T-helper 2 cell treated with Interferon-gamma antibody and Interleukin-4, amounts not matched to agents 5 μg/mL and 100 μg/mL, for 36 hours (primary cell): ENCODE measurements at regions not wholly inside any gene's neighbourhood (a gene's known extent, or its start where the extent isn't known, plus 50 kb on each side); places are given as distances from the start of the nearest gene placed in this dataset.
"Not testable (repeated sequence)": the region's sequence is repeated elsewhere in the genome, so short reads cannot be mapped to it uniquely, and the experiment has no call there.

ENCODE experiments used
- DNase-seq: peaks from one replicate; pipeline ENCODE4 v3.0.0; 2021; ENCODE audit warnings: low spot score
- H3K27ac Mint-ChIP-seq: one replicate; pipeline ENCODE4 v1.8.0; 2021; ENCODE audit warnings: mild to moderate bottlenecking, mixed read lengths
- H3K27me3 Mint-ChIP-seq: one replicate; pipeline ENCODE4 v1.8.0; 2021; ENCODE audit warnings: low read depth, mixed read lengths
- H3K36me3 Mint-ChIP-seq: one replicate; pipeline ENCODE4 v1.8.0; 2021; ENCODE audit warnings: low read depth, mixed read lengths
- H3K4me1 Mint-ChIP-seq: one replicate; pipeline ENCODE4 v1.8.0; 2021; ENCODE audit warnings: low read depth, mixed read lengths
- H3K4me3 Mint-ChIP-seq: one replicate; pipeline ENCODE4 v1.8.0; 2022; ENCODE audit warnings: mild to moderate bottlenecking, moderate library complexity, mixed read lengths
- H3K9me3 Mint-ChIP-seq: one replicate; pipeline ENCODE4 v1.8.0; 2021; ENCODE audit warnings: mixed read lengths

GRCh38 chr7:106713452-106713851, 52.5 kb upstream of the CCDC71L start:
- H3K27me3 Mint-ChIP-seq, H3K36me3 Mint-ChIP-seq, H3K4me1 Mint-ChIP-seq, DNase-seq, H3K4me3 Mint-ChIP-seq, H3K27ac Mint-ChIP-seq: not testable (repeated sequence)
- H3K9me3 Mint-ChIP-seq = peaks cover 32% of the 10 kb centered on the region

- DNase-seq, H3K36me3 Mint-ChIP-seq, H3K27me3 Mint-ChIP-seq: not testable (repeated sequence)
- Mint-ChIP-seq H3K4me3 (peak overlapping the region; percentile 22), H3K9me3 (peaks cover 28% of the 10 kb centered on the region), H3K27ac (peak overlapping the region; percentile 42), H3K4me1 (peaks cover 13% of the 10 kb centered on the region)
Observed at GRCh38 chr7:106714590-106715442, 53.9 kb upstream of the CCDC71L start.

GRCh38 chr7:106715730-106716129, 54.8 kb upstream of the CCDC71L start:
- no peak for DNase-seq
- Mint-ChIP-seq H3K4me3 (no peak overlapping the region), H3K27ac (no peak overlapping the region), H3K36me3 (peaks cover 7% of the 10 kb centered on the region), H3K4me1 (peaks cover 17% of the 10 kb centered on the region), H3K9me3 (peaks cover 24% of the 10 kb centered on the region), H3K27me3 (no peaks in the 10 kb centered on the region)

- peaks cover 7% of the 10 kb centered on the region for H3K36me3 Mint-ChIP-seq
- H3K27ac Mint-ChIP-seq = no peak overlapping the region
- no peaks in the 10 kb centered on the region for H3K27me3 Mint-ChIP-seq
- peaks cover 11% of the 10 kb centered on the region for H3K9me3 Mint-ChIP-seq
- H3K4me3 Mint-ChIP-seq = no peak overlapping the region
- peaks cover 17% of the 10 kb centered on the region for H3K4me1 Mint-ChIP-seq
- no peak for DNase-seq
Observed at GRCh38 chr7:106717254-106717954, 56.4 kb upstream of the CCDC71L start.

GRCh38 chr7:106717955-106718871, 57.3 kb upstream of the CCDC71L start:
- H3K27me3 Mint-ChIP-seq = no peaks in the 10 kb centered on the region
- peaks cover 8% of the 10 kb centered on the region for H3K36me3 Mint-ChIP-seq
- H3K4me3 Mint-ChIP-seq = no peak overlapping the region

GRCh38 chr7:106720641-106721040, 59.7 kb upstream of the CCDC71L start:
- Mint-ChIP-seq H3K9me3 (peaks cover 5% of the 10 kb centered on the region), H3K4me3 (no peak overlapping the region)

More at GRCh38 chr7:106717955-106718871, 57.3 kb upstream of the CCDC71L start:
- H3K27ac Mint-ChIP-seq = no peak overlapping the region
- DNase-seq = peak; percentile 86
- peaks cover 17% of the 10 kb centered on the region for H3K4me1 Mint-ChIP-seq
- peaks cover 7% of the 10 kb centered on the region for H3K9me3 Mint-ChIP-seq

GRCh38 chr7:106721816-106722785, 61.1 kb upstream of the CCDC71L start:
- Mint-ChIP-seq H3K4me1 (peaks cover 15% of the 10 kb centered on the region), H3K27ac (no peak overlapping the region), H3K4me3 (no peak overlapping the region), H3K36me3 (peaks cover 5% of the 10 kb centered on the region), H3K27me3 (no peaks in the 10 kb centered on the region), H3K9me3 (peaks cover 5% of the 10 kb centered on the region)
- DNase-seq = no peak

More at GRCh38 chr7:106720641-106721040, 59.7 kb upstream of the CCDC71L start:
- Mint-ChIP-seq H3K36me3 (peaks cover 5% of the 10 kb centered on the region), H3K27ac (no peak overlapping the region), H3K27me3 (no peaks in the 10 kb centered on the region), H3K4me1 (peaks cover 15% of the 10 kb centered on the region)
- DNase-seq = no peak

GRCh38 chr7:106723398-106723797, 62.4 kb upstream of the CCDC71L start:
- no peak overlapping the region for H3K27ac Mint-ChIP-seq
- H3K4me3 Mint-ChIP-seq = no peak overlapping the region
- H3K27me3 Mint-ChIP-seq = no peaks in the 10 kb centered on the region
- no peak for DNase-seq
- peaks cover 5% of the 10 kb centered on the region for H3K9me3 Mint-ChIP-seq
- peaks cover 16% of the 10 kb centered on the region for H3K4me1 Mint-ChIP-seq
- H3K36me3 Mint-ChIP-seq = peaks cover 7% of the 10 kb centered on the region

- peaks cover 3% of the 10 kb centered on the region for H3K36me3 Mint-ChIP-seq
- H3K4me3 Mint-ChIP-seq = no peak overlapping the region
- no peaks in the 10 kb centered on the region for H3K27me3 Mint-ChIP-seq
- H3K27ac Mint-ChIP-seq = no peak overlapping the region
- DNase-seq = no peak
- no peaks in the 10 kb centered on the region for H3K9me3 Mint-ChIP-seq
- peaks cover 22% of the 10 kb centered on the region for H3K4me1 Mint-ChIP-seq
Observed at GRCh38 chr7:106729720-106730385, 68.9 kb upstream of the CCDC71L start.

GRCh38 chr7:106731187-106731586, 70.2 kb upstream of the CCDC71L start:
- no peak for DNase-seq
- no peaks in the 10 kb centered on the region for H3K27me3 Mint-ChIP-seq
- H3K4me3 Mint-ChIP-seq = no peak overlapping the region
- no peak overlapping the region for H3K27ac Mint-ChIP-seq
- H3K36me3 Mint-ChIP-seq = peaks cover 3% of the 10 kb centered on the region
- peaks cover 25% of the 10 kb centered on the region for H3K4me1 Mint-ChIP-seq
- H3K9me3 Mint-ChIP-seq = no peaks in the 10 kb centered on the region

GRCh38 chr7:106731646-106732444, 70.9 kb upstream of the CCDC71L start:
- H3K9me3 Mint-ChIP-seq = no peaks in the 10 kb centered on the region
- H3K36me3 Mint-ChIP-seq = peaks cover 3% of the 10 kb centered on the region
- H3K4me1 Mint-ChIP-seq = peaks cover 32% of the 10 kb centered on the region
- H3K27ac Mint-ChIP-seq = no peak overlapping the region
- no peak overlapping the region for H3K4me3 Mint-ChIP-seq
- H3K27me3 Mint-ChIP-seq = no peaks in the 10 kb centered on the region
- DNase-seq = peak; percentile 30

GRCh38 chr7:106735637-106736036, 74.7 kb upstream of the CCDC71L start:
- no peaks in the 10 kb centered on the region for H3K27me3 Mint-ChIP-seq
- no peak for DNase-seq
- peaks cover 30% of the 10 kb centered on the region for H3K4me1 Mint-ChIP-seq
- H3K4me3 Mint-ChIP-seq = no peak overlapping the region
- no peaks in the 10 kb centered on the region for H3K36me3 Mint-ChIP-seq
- H3K27ac Mint-ChIP-seq = no peak overlapping the region
- no peaks in the 10 kb centered on the region for H3K9me3 Mint-ChIP-seq
